Stimulated activated CD4-positive, alpha-beta T cell treated with anti-CD3 and anti-CD28 coated beads, Interleukin-1b, Interleukin-23, amount 100 ng/mL, for 24 hours (primary cell): ENCODE measurements at regions not wholly inside any gene's neighbourhood (a gene's known extent, or its start where the extent isn't known, plus 50 kb on each side); places are given as distances from the start of the nearest gene placed in this dataset.

ENCODE experiments used
- DNase-seq, 4 experiments: peaks; one replicate each; pipeline ENCODE4 v3.0.0-alpha.2; 2020; ENCODE audit warnings: low read depth in 4 of 4, low spot score in 1 of 4

- DNase-seq = no peak
Measured at GRCh38 chr1:17904290-17904689, 149.2 kb downstream of the ACTL8 start.

- no peak for DNase-seq
Measured at GRCh38 chr1:17907999-17908398, 152.9 kb downstream of the ACTL8 start.

GRCh38 chr1:17908945-17909344, 153.8 kb downstream of the ACTL8 start:
- DNase-seq = no peak

- no peak for DNase-seq
Measured at GRCh38 chr1:17909634-17910033, 154.5 kb downstream of the ACTL8 start.

GRCh38 chr1:17911791-17912190, 156.7 kb downstream of the ACTL8 start:
- no peak for DNase-seq

- DNase-seq = no peak
Measured at GRCh38 chr1:17912491-17912890, 157.4 kb downstream of the ACTL8 start.

- DNase-seq = no peak
Measured at GRCh38 chr1:17913326-17914115, 158.4 kb downstream of the ACTL8 start.

GRCh38 chr1:17914131-17914530, 159.0 kb downstream of the ACTL8 start:
- DNase-seq = no peak

- DNase-seq = no peak
Measured at GRCh38 chr1:17914987-17915386, 159.9 kb downstream of the ACTL8 start.

- DNase-seq = no peak
Measured at GRCh38 chr1:17915511-17916197, 160.5 kb downstream of the ACTL8 start.

- DNase-seq = no peak
Measured at GRCh38 chr1:17916702-17917101, 161.6 kb downstream of the ACTL8 start.

GRCh38 chr1:17919525-17920439, 164.6 kb downstream of the ACTL8 start:
- no peak for DNase-seq

GRCh38 chr1:17920881-17921640, 165.9 kb downstream of the ACTL8 start:
- DNase-seq = no peak

GRCh38 chr1:17922833-17923232, 167.7 kb downstream of the ACTL8 start:
- peak in 1 of 4 experiments; percentile 1 for DNase-seq

GRCh38 chr1:17923666-17924065, 168.5 kb downstream of the ACTL8 start:
- DNase-seq = no peak

- DNase-seq = no peak
Measured at GRCh38 chr1:17924578-17924977, 169.4 kb downstream of the ACTL8 start.

- DNase-seq = no peak
Measured at GRCh38 chr1:17925290-17926237, 170.4 kb downstream of the ACTL8 start.

- DNase-seq = no peak
Measured at GRCh38 chr1:17926906-17927305, 171.8 kb downstream of the ACTL8 start.

- DNase-seq = no peak
Measured at GRCh38 chr1:17927952-17928351, 172.8 kb downstream of the ACTL8 start.

- DNase-seq = no peak
Measured at GRCh38 chr1:17929224-17929623, 174.1 kb downstream of the ACTL8 start.
